Gastroesophageal sphincter (tissue), 4 donors: ENCODE measurements at regions not wholly inside any gene's neighbourhood (a gene's known extent, or its start where the extent isn't known, plus 50 kb on each side); places are given as distances from the start of the nearest gene placed in this dataset.

Experiments used
- ATAC-seq: fragments of 150-250 bp; one replicate; pipeline ENCODE4 v1.9.1; 2016; ENCODE audit warnings: mild to moderate bottlenecking, moderate library complexity
- H3K27ac ChIP-seq, 4 donors: fragments of 200-600 bp; sonication (generic) in 3 of 4; 1 replicate in 3 of 4; 2 replicates in 1 of 4; pipeline ENCODE4 v1.5.1; 2016 to 2019
- H3K27me3 ChIP-seq: fragments of 200-600 bp; sonication (generic); one replicate; pipeline ENCODE4 v1.5.1; 2019
- H3K36me3 ChIP-seq, 2 donors: fragments of 200-600 bp; sonication (generic); one replicate each; pipeline ENCODE4 v1.5.1; 2019; ENCODE audit warnings: control low read depth in 1 of 2
- H3K4me1 ChIP-seq, 3 donors: fragments of 200-600 bp; sonication (generic); 1 replicate in 2 of 3; 2 replicates in 1 of 3; pipeline ENCODE4 v1.5.1; 2016 to 2019; ENCODE audit warnings: control low read depth in 2 of 3
- H3K4me3 ChIP-seq, 2 donors: fragments of 200-600 bp; sonication (generic); one replicate each; pipeline ENCODE4 v1.5.1; 2019; ENCODE audit warnings: mild to moderate bottlenecking in 1 of 2, moderate library complexity in 1 of 2
- H3K9me3 ChIP-seq, 3 donors: fragments of 200-600 bp; sonication (generic); one replicate each; pipeline ENCODE4 v1.5.1; 2017 to 2019; ENCODE audit warnings: control low read depth in 2 of 3
- CTCF ChIP-seq, 4 experiments: fragments of 200-600 bp in 2 of 4; fragments of 450-650 bp in 2 of 4; sonication (generic) in 1 of 4; IDR thresholded peaks; one replicate each; pipeline ENCODE4 v1.5.1; 2017 to 2019; ENCODE audit warnings: antibody characterized with exemption in 4 of 4, mild to moderate bottlenecking in 2 of 4, moderate library complexity in 2 of 4
- EP300 ChIP-seq: sonication (generic); formaldehyde crosslinking; IDR thresholded peaks from one replicate; pipeline ENCODE4 v1.6.1; 2017; ENCODE audit warnings: antibody characterized with exemption, mild to moderate bottlenecking
- POLR2A ChIP-seq, 2 donors: fragments of 450-650 bp; IDR thresholded peaks; one replicate each; pipeline ENCODE4 v1.6.1; 2017; ENCODE audit warnings: antibody characterized with exemption in 2 of 2, mild to moderate bottlenecking in 2 of 2, moderate library complexity in 1 of 2
- POLR2AphosphoS5 ChIP-seq: sonication (generic); formaldehyde crosslinking; IDR thresholded peaks from one replicate; pipeline ENCODE4 v1.6.1; 2017; ENCODE audit warnings: antibody characterized with exemption
- WGBS, 2 donors: methylation state at CpG; one replicate each; pipeline ENCODE4 v1.1.5; 2018; ENCODE audit warnings: low coverage in 1 of 2; 5-methylcytosine and 5-hydroxymethylcytosine counted together

DNA sequence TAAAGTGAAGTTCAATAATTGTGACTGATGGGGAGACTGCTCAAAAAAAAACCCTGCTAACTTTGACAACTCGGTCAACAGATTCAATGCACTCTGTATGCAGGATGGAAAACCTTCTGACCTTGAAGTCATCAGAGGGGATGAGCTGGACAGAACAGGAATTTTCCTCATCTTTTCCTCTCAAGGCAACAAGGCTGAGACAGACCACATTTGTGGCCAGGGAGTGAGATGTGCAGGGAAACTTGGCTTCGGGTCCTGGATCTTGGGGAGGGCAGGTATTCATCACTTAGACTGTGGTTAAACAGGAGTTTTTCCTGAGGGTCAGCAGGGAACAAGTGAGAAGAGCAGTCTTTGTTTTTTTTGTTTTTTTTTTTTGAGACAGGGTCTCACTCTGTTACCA, 100.6 kb downstream of the BAMBI start:
- H3K27ac ChIP-seq, result no peak overlapping the region
- H3K4me3 ChIP-seq, result no peak overlapping the region
- H3K36me3 ChIP-seq, result no peaks in the 10 kb centered on the region
- H3K27me3 ChIP-seq, result no peaks in the 10 kb centered on the region
- no peak for TF ChIP-seq CTCF (IDR thresholded peaks at IDR 0.05)
- no peak for TF ChIP-seq POLR2A (IDR thresholded peaks at IDR 0.05)
- no peak for TF ChIP-seq POLR2AphosphoS5
- no peak for TF ChIP-seq EP300
- no peaks in the 10 kb centered on the region for H3K9me3 ChIP-seq
- ATAC-seq, result no peak
- H3K4me1 ChIP-seq, result no peaks in the 10 kb centered on the region
- 47 to 74% methylated on average over 2 of the region's 2 CpGs for WGBS, 2 donors

- no peaks in the 10 kb centered on the region for H3K4me1 ChIP-seq
- H3K27ac ChIP-seq, result no peak overlapping the region
- TF ChIP-seq POLR2A (IDR thresholded peaks at IDR 0.05) (no peak), POLR2AphosphoS5 (no peak), CTCF (IDR thresholded peaks at IDR 0.05) (no peak), EP300 (no peak)
- 56 to 73% methylated on average over 2 of the region's 2 CpGs for WGBS, 2 donors
- H3K27me3 ChIP-seq, result no peaks in the 10 kb centered on the region
- ATAC-seq, result no peak
- H3K36me3 ChIP-seq, result no peaks in the 10 kb centered on the region
- no peaks in the 10 kb centered on the region for H3K9me3 ChIP-seq
- H3K4me3 ChIP-seq, result no peak overlapping the region
Measured at GRCh38 chr10:28778524-28778923, 101.2 kb downstream of the BAMBI start.

DNA sequence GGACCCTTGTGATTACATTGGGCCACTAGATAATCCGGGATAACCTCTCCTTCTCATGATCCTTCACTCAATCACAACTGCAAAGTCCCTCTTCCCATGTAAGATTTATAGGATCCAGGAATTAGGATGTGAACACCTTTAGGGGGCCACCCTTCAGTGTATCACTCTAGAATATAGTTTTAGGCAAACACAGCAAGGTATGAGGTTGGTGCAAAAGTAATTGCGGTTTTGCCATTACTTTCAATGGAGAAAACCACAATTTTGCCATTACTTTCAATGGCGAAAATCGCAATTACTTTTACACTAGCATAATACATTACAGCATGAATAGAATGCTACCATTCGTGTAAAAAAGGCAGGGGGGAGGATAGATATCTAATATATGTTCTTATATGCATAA, 104.0 kb downstream of the BAMBI start:
- WGBS, 2 donors, result 91 to 93% methylated on average over 5 of the region's 5 CpGs
- no peak for ATAC-seq
- Histone ChIP-seq H3K9me3 (no peaks in the 10 kb centered on the region), H3K4me3 (no peak overlapping the region), H3K4me1 (no peaks in the 10 kb centered on the region), H3K36me3 (no peaks in the 10 kb centered on the region), H3K27me3 (peaks cover 1% of the 10 kb centered on the region), H3K27ac (no peak overlapping the region)
- TF ChIP-seq CTCF (IDR thresholded peaks at IDR 0.05) (no peak), POLR2A (IDR thresholded peaks at IDR 0.05) (no peak), EP300 (no peak), POLR2AphosphoS5 (no peak)

DNA sequence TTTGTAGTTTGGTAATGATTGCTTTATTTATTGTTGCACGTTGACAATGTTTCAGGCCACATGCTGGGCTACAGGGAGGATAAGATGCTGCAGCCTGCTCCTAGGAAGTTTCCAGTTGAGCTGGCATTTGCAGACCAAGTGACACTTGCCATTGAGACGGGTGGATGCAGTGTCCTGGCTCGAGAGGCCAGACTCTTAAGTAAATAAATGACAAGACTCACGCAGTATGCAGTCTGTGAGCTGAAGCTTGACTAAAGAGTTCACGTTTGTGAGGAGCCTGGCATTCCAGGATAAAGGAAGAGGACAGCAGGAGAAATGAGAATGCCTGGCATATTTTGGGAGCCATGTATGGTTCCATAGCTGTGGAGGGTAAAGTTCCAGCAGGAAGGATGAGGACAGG, 105.8 kb downstream of the BAMBI start:
- TF ChIP-seq POLR2A (IDR thresholded peaks at IDR 0.05), result no peak
- TF ChIP-seq CTCF (IDR thresholded peaks at IDR 0.05), result no peak
- no peak for TF ChIP-seq POLR2AphosphoS5
- TF ChIP-seq EP300, result no peak
- Histone ChIP-seq H3K9me3 (no peaks in the 10 kb centered on the region), H3K36me3 (no peaks in the 10 kb centered on the region), H3K27me3 (peaks cover 4% of the 10 kb centered on the region), H3K27ac (no peak overlapping the region), H3K4me1 (no peaks in the 10 kb centered on the region), H3K4me3 (no peak overlapping the region)
- no peak for ATAC-seq
- WGBS, 2 donors, result 60 to 70% methylated on average over 2 to 5 of the region's 5 CpGs

DNA sequence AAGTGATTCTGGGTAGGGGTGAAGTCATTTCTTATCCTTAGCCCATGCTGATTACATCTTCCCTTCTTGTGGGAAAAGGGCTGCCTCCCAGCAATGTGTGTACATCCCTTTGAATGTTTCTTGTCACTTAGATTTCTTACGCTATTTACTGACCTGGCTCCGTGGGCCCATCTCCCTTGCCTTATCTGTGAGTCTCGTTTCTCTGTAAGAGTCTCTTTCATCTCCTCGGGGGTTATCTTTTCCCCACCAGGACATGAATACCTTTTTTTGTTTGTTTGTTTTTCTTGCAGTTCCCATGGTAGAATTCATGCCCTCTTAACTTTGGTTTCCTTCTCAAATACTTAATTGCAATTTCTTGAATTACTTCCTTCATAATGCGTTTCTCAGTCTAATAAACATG, 107.7 kb downstream of the BAMBI start:
- Histone ChIP-seq H3K36me3 (no peaks in the 10 kb centered on the region), H3K27ac (no peak overlapping the region), H3K4me3 (no peak overlapping the region), H3K9me3 (no peaks in the 10 kb centered on the region), H3K27me3 (peaks cover 4% of the 10 kb centered on the region), H3K4me1 (no peaks in the 10 kb centered on the region)
- no peak for TF ChIP-seq CTCF (IDR thresholded peaks at IDR 0.05)
- TF ChIP-seq EP300, result no peak
- TF ChIP-seq POLR2A (IDR thresholded peaks at IDR 0.05), result no peak
- no peak for TF ChIP-seq POLR2AphosphoS5
- ATAC-seq, result no peak
- WGBS, 2 donors, result 56 to 74% methylated on average over 3 to 4 of the region's 5 CpGs
